ENCODE measurements at regions not wholly inside any gene's neighbourhood (a gene's known extent, or its start where the extent isn't known, plus 50 kb on each side); places are given as distances from the start of the nearest gene placed in this dataset.

- H3K79me2 ChIP-seq (ENCODE audit: control insufficient read depth, insufficient read depth, low read length): no peaks in the 10 kb centered on the region
- POLR2A ChIA-PET: no interaction called here
- H3K4me1 ChIP-seq (ENCODE audit: control insufficient read depth in 2 of 2, insufficient read depth in 2 of 2, low read length in 2 of 2): no peaks in the 10 kb centered on the region
- H3K27ac ChIP-seq (ENCODE audit: low read length in 2 of 2): no peak overlapping the region
- H3K27me3 ChIP-seq (replicated peaks in 1 of 4; ENCODE audit: control extremely low read depth in 1 of 4, control insufficient read depth in 3 of 4, insufficient read depth in 4 of 4, low read length in 3 of 4): no peaks in the 10 kb centered on the region
- H3K4me2 ChIP-seq (replicated peaks; ENCODE audit: low read depth, low read length, poor library complexity, severe bottlenecking): no peak overlapping the region
- H2AFZ ChIP-seq (ENCODE audit: insufficient read depth, low read depth, low read length, poor library complexity, severe bottlenecking): no peak overlapping the region
- Mint-ChIP-seq H3K27me3 (no peaks in the 10 kb centered on the region), H3K9me3 (ENCODE audit: insufficient read depth) (no peaks in the 10 kb centered on the region), H3K4me3 (no peak overlapping the region), H3K27ac (no peak overlapping the region), H3K4me1 (no peaks in the 10 kb centered on the region)
- H3K4me3 ChIP-seq (ENCODE audit: control extremely low read depth in 1 of 5, extremely low read depth in 1 of 5, insufficient read depth in 1 of 5, low read depth in 2 of 5, low read length in 4 of 5): no peak overlapping the region
- no peak overlapping the region for H3K9ac ChIP-seq (ENCODE audit: low read length)
- ATAC-seq (ENCODE audit: low read depth) (no peak), DNase-seq (no peak)
- WGBS (ENCODE audit: insufficient coverage): 86% methylated on average over 1 of the region's 7 CpGs
- TF ChIP-seq EZH2 (IDR thresholded peaks at IDR 0.05; ENCODE audit: borderline replicate concordance, insufficient read depth, low read depth, low read length, poor library complexity, severe bottlenecking) (no peak), CTCF (IDR thresholded peaks at IDR 0.05) (no peak)
- H4K20me1 ChIP-seq (ENCODE audit: control insufficient read depth, insufficient read depth, low read length, poor library complexity, severe bottlenecking): no peaks in the 10 kb centered on the region
- H3K36me3 ChIP-seq (replicated peaks in 1 of 2; ENCODE audit: control extremely low read depth in 1 of 2, control insufficient read depth in 1 of 2, extremely low read depth in 1 of 2, insufficient read depth in 2 of 2, low read length in 1 of 2): no peaks in the 10 kb centered on the region
- no peaks in the 10 kb centered on the region for H3K9me3 ChIP-seq (ENCODE audit: control extremely low read depth in 1 of 3, control insufficient read depth in 2 of 3, insufficient read depth in 1 of 3, low read length in 2 of 3)
- CTCF ChIA-PET: no interaction called here
- intact Hi-C loops (cut with micrococcal nuclease): no loop called here
These were observed 194.0 kb upstream of the KIRREL3 start for GRCh38 chr11:127194521-127194920.

GRCh38 chr11:127193950-127194349 is 193.4 kb upstream of the KIRREL3 start:
- H3K27me3 Mint-ChIP-seq: no peaks in the 10 kb centered on the region
- H3K27ac Mint-ChIP-seq: no peak overlapping the region
- H3K4me1 Mint-ChIP-seq: no peaks in the 10 kb centered on the region
- H3K9me3 Mint-ChIP-seq (ENCODE audit: insufficient read depth): peaks cover 2% of the 10 kb centered on the region
- ChIA-PET CTCF (no interaction called here), POLR2A (no interaction called here)
- H3K4me3 ChIP-seq (ENCODE audit: control extremely low read depth in 1 of 5, extremely low read depth in 1 of 5, insufficient read depth in 1 of 5, low read depth in 2 of 5, low read length in 4 of 5): no peak overlapping the region
- 67% methylated on average over 3 of the region's 3 CpGs for WGBS (ENCODE audit: insufficient coverage)
- H3K36me3 ChIP-seq (replicated peaks in 1 of 2; ENCODE audit: control extremely low read depth in 1 of 2, control insufficient read depth in 1 of 2, extremely low read depth in 1 of 2, insufficient read depth in 2 of 2, low read length in 1 of 2): no peaks in the 10 kb centered on the region
- H3K27ac ChIP-seq (ENCODE audit: low read length in 2 of 2): no peak overlapping the region
- no peaks in the 10 kb centered on the region for H3K79me2 ChIP-seq (ENCODE audit: control insufficient read depth, insufficient read depth, low read length)
- no peaks in the 10 kb centered on the region for H3K4me1 ChIP-seq (ENCODE audit: control insufficient read depth in 2 of 2, insufficient read depth in 2 of 2, low read length in 2 of 2)
- H3K4me3 Mint-ChIP-seq: no peak overlapping the region
- no peaks in the 10 kb centered on the region for H3K9me3 ChIP-seq (ENCODE audit: control extremely low read depth in 1 of 3, control insufficient read depth in 2 of 3, insufficient read depth in 1 of 3, low read length in 2 of 3)
- no peaks in the 10 kb centered on the region for H4K20me1 ChIP-seq (ENCODE audit: control insufficient read depth, insufficient read depth, low read length, poor library complexity, severe bottlenecking)
- no peak overlapping the region for H3K4me2 ChIP-seq (replicated peaks; ENCODE audit: low read depth, low read length, poor library complexity, severe bottlenecking)
- intact Hi-C loops (cut with micrococcal nuclease): no loop called here
- TF ChIP-seq EZH2 (IDR thresholded peaks at IDR 0.05; ENCODE audit: borderline replicate concordance, insufficient read depth, low read depth, low read length, poor library complexity, severe bottlenecking) (no peak), CTCF (IDR thresholded peaks at IDR 0.05) (no peak)
- H3K27me3 ChIP-seq (replicated peaks in 1 of 4; ENCODE audit: control extremely low read depth in 1 of 4, control insufficient read depth in 3 of 4, insufficient read depth in 4 of 4, low read length in 3 of 4): no peaks in the 10 kb centered on the region
- H2AFZ ChIP-seq (ENCODE audit: insufficient read depth, low read depth, low read length, poor library complexity, severe bottlenecking): no peak overlapping the region
- DNase-seq: no peak
- H3K9ac ChIP-seq (ENCODE audit: low read length): no peak overlapping the region
- no peak for ATAC-seq (ENCODE audit: low read depth)

Data from B cell (primary cell).